Smooth muscle cell of the brain vasculature (primary cell): ENCODE measurements at regions not wholly inside any gene's neighbourhood (a gene's known extent, or its start where the extent isn't known, plus 50 kb on each side); places are given as distances from the start of the nearest gene placed in this dataset.

Experiments
- DNase-seq: peaks from one replicate; pipeline ENCODE4 v3.0.0-alpha.2; 2012; ENCODE audit warnings: low read depth, low spot score

DNA sequence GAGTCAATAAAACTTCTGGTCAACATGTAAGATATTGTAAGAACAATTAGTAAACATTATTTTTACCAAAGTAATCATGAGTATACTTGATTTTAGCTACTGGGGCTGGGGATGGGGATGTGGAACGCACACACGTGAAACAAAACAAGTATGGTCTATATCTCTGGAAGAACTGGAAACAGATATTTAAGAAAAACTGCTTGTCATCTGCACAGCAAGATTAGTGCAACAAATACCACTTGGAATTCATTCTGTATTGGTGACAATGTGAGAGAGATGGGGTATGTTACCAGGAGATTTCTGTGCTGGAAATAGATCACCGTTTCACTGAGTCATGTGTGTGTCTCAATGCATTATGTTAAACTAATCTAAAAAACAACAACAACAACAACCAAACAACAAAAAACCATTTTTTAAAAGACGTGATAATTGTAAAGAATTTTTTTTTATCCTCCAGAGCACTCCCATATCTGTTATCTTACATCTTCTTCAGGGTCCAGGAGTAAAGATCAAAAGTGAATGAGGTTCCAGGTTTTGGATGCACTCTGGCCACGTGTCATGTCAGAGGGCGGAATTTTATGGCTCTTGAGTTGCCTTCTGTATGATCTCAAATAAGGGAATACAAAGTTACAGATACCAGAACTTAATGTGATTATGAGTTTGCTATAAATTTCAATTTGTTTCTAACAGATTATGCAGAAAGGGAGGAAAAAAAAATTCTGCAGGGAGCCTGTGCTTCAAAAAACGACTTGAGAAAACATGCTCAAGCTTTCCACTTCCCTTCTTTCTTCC, 153.0 kb downstream of the BBOX1 start:
- DNase-seq: no peak

GRCh38 chr11:27192184-27192583, 151.6 kb downstream of the BBOX1 start:
- no peak for DNase-seq

DNA sequence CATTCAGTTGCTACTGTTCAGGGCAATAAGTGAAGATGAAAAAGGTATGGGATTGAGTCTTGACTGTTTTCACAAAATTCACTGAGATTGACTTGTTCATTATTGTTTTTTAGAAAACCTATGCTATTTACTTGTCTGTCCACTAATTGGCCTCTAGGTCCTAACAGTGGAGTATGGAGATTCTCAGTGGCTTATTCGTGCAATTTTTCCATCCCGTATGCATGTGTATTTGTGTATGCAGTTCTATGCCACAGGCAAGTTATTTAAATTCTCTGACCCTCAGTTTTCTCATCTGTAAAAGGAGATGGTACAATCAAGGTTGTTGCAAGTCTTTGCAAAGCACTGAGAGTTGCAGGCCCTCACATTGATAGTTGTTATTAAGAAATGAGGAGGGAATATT, 151.0 kb downstream of the BBOX1 start:
- DNase-seq: no peak

DNA sequence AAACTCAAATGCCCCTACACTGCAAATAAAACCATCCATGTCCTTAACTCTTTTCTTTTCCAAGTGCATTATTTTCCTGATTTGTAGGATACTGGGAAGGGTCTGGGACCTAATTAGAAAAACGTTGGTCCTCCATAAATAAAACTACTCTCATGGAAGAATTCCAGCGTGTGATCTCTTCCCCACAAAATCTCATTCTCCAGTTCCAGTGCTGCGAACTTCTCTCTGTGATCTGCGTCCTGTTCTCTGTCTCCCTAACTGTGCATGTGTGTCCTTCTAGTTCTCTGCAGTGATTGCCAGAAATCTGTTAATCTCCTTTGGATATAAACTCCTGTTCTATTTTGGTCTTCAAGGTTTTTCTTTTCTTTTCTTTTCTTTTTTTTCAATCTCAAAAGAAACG, 148.1 kb downstream of the BBOX1 start:
- no peak for DNase-seq

DNA sequence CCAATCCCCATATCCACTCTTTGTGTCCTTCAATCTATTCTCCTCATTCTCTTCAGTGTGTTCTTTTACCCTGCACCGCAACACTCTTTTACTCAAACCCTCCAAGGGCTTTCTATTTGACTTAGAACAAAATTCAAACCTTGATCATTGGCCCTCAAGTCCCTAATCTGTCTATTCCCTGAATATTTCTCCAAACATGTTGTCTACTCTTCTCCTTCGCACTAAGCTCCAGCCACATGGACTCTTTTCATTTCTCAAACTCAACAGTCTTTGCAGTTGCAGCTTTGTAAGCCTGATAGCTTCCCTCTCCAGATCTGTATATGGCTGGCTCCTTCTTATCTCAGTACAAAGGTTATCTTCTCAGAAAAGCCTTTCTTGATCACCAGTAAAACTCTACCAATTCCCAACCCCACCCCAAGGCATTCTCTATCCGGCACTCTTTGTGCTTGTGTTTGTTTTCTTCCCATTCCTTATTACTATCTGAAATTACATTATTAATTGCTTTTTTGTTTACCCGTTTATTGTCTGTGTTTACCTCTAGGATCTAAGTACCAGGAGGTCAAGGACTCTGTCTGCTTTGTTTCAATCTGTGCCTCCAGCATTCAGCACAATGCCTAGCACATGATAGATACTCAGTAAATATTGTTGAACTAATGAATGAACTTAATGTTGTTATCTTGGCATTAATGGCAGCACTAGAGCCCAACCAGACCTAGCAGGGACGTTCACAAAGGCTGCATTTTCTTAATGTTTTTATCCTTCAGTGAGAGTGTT, 147.4 kb downstream of the BBOX1 start:
- DNase-seq: no peak

GRCh38 chr11:27187075-27187847, 146.6 kb downstream of the BBOX1 start:
- DNase-seq: no peak

DNA sequence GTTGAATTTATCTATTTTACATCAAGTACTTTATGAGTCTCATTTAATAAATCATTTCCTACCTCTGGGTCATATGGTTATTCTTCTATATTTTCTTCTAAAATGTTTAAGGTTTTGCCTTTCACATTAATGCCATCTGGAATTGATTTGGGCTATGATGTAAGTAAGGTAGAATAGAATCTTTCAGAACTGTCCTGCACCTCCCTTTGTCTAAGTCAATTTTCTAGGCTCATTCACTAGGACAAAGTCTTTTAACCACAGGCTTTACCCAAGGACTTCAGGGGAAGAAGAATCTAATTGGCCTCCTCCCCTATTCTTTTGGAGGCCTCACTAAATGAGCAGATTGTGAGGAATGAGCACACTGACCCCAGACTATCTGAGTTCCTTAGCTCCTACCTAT, 146.0 kb downstream of the BBOX1 start:
- DNase-seq: no peak

DNA sequence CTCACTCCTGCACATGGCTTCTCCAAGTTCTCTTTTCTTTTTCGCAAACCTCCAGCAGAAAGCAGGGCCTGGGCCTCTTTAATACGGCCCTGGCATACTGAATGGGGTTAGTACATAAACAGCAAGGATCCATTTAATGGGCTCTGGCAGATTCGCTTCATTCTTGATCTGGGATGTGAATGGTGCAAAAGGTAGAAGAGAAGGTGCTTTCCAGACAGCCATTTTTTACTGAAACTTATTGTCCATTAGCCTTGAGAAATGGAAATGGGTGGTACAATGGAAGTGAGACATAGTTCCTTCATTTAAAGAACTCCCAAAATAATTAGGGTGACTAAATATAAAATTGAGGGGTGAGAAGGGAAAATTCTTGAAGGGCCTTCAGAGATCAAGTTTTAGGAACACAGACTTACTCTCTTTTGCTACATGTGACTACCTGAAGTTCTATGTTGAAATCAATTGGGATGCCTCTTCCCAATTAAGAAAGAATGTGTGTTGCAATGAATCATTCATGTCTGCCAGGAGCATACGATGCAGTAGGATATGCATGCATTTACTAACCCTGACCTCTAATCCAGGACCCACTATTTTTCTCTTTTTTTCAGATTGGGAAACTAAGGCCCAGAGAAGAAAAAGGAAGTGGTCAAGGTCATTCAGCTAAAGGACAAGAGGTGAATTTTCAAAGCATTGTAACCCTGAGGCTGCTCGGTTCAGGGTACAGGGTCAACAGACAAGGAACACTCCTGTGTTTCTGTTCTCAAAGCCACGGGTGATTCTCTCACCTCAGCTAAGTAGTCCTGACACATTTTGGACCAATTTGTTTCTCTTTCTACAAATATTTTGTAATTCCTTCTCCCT, 144.1 kb downstream of the BBOX1 start:
- DNase-seq: no peak

- DNase-seq: peak; percentile 53
Observed at GRCh38 chr11:27183672-27184457, 143.2 kb downstream of the BBOX1 start.

DNA sequence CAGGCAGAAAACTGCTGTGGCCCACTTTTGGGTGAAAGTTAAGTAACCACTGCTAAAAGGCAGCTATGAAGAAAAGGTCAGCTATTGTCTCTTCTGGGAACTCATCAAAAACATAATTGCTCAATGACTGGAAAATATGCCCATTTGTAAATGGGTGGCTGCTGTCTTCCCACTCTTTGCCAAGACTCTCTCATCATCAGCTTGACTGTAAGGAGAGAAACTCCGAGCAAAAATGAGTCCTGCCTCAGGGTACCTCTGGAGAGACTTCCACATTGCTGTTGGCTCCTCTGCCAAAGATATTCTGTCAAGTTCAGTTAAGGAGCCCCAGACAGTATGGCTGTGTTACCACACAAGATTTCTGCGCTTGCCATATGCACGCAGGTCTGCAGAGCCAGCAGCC, 138.7 kb downstream of the BBOX1 start:
- no peak for DNase-seq

- no peak for DNase-seq
Observed at GRCh38 chr11:27178859-27179258, 138.2 kb downstream of the BBOX1 start.
